Osteoblast (primary cell): ENCODE measurements at regions not wholly inside any gene's neighbourhood (a gene's known extent, or its start where the extent isn't known, plus 50 kb on each side); places are given as distances from the start of the nearest gene placed in this dataset.

Source experiments
- DNase-seq: peaks from one replicate; pipeline ENCODE4 v3.0.0; 2011; ENCODE audit warnings: low spot score, mixed read lengths; ENCODE audit not compliant: insufficient read length; ENCODE audit errors: missing footprints
- H2AFZ ChIP-seq: 2 replicates; pipeline ENCODE4 v1.6.0; 2011; ENCODE audit warnings: mild to moderate bottlenecking, low read length
- H3K27ac ChIP-seq: 2 replicates; pipeline ENCODE4 v1.5.1; 2011; ENCODE audit warnings: mild to moderate bottlenecking, low read depth, low read length, moderate library complexity
- H3K27me3 ChIP-seq: 2 replicates; pipeline ENCODE4 v1.6.0; 2012; ENCODE audit warnings: mild to moderate bottlenecking, control low read depth, inconsistent platforms, low read length, moderate library complexity; ENCODE audit not compliant: insufficient read depth
- H3K36me3 ChIP-seq: 2 replicates; pipeline ENCODE4 v1.5.1; 2011; ENCODE audit warnings: mild to moderate bottlenecking, low read length, control low read depth, moderate library complexity; ENCODE audit not compliant: insufficient read depth
- H3K4me1 ChIP-seq: 2 replicates; pipeline ENCODE4 v1.5.1; 2011; ENCODE audit warnings: mild to moderate bottlenecking, low read length, control low read depth, moderate library complexity; ENCODE audit not compliant: insufficient read depth
- H3K4me2 ChIP-seq: 2 replicates; pipeline ENCODE4 v1.6.0; 2011; ENCODE audit warnings: mild to moderate bottlenecking, low read length; ENCODE audit not compliant: insufficient read depth
- H3K4me3 ChIP-seq: fragments of 200-600 bp; sonication (generic); 3 replicates; pipeline ENCODE4 v1.5.1; 2012; ENCODE audit warnings: mild to moderate bottlenecking, low read length, inconsistent platforms; ENCODE audit not compliant: insufficient read depth
- H3K79me2 ChIP-seq: 2 replicates; pipeline ENCODE4 v1.6.0; 2012; ENCODE audit warnings: mild to moderate bottlenecking, low read length, control low read depth, inconsistent platforms; ENCODE audit not compliant: insufficient read depth
- H3K9me3 ChIP-seq: 2 replicates; pipeline ENCODE4 v1.5.1; 2011; ENCODE audit warnings: low read depth, low read length, control low read depth
- H4K20me1 ChIP-seq: 2 replicates; pipeline ENCODE4 v1.6.0; 2012; ENCODE audit warnings: mild to moderate bottlenecking, low read length, control low read depth; ENCODE audit not compliant: insufficient read depth
- CTCF ChIP-seq: IDR thresholded peaks from 2 replicates; pipeline ENCODE4 v1.5.1; 2011; ENCODE audit warnings: mild to moderate bottlenecking, low read depth, low read length, moderate library complexity; ENCODE audit errors: extremely low read depth

GRCh38 chr3:72543246-72543645 lies 305.0 kb downstream of the SHQ1 start:
- Histone ChIP-seq H3K4me2 (no peak overlapping the region), H3K4me3 (no peak overlapping the region), H4K20me1 (no peaks in the 10 kb centered on the region), H3K9me3 (no peaks in the 10 kb centered on the region), H3K36me3 (no peaks in the 10 kb centered on the region), H3K27ac (no peak overlapping the region), H3K4me1 (no peaks in the 10 kb centered on the region), H3K79me2 (no peaks in the 10 kb centered on the region), H2AFZ (no peak overlapping the region), H3K27me3 (no peaks in the 10 kb centered on the region)
- DNase-seq, result no peak
- no peak for TF ChIP-seq CTCF

GRCh38 chr3:72542781-72543180 lies 305.5 kb downstream of the SHQ1 start:
- Histone ChIP-seq H3K79me2 (no peaks in the 10 kb centered on the region), H3K36me3 (no peaks in the 10 kb centered on the region), H3K9me3 (no peaks in the 10 kb centered on the region), H2AFZ (no peak overlapping the region), H3K27ac (no peak overlapping the region), H4K20me1 (no peaks in the 10 kb centered on the region), H3K4me2 (no peak overlapping the region), H3K4me1 (no peaks in the 10 kb centered on the region), H3K27me3 (peaks cover 2% of the 10 kb centered on the region), H3K4me3 (no peak overlapping the region)
- DNase-seq, result no peak
- no peak for TF ChIP-seq CTCF

GRCh38 chr3:72539856-72540255 lies 308.4 kb downstream of the SHQ1 start:
- no peak for TF ChIP-seq CTCF
- no peak for DNase-seq
- Histone ChIP-seq H3K4me1 (no peaks in the 10 kb centered on the region), H3K27me3 (peaks cover 3% of the 10 kb centered on the region), H4K20me1 (no peaks in the 10 kb centered on the region), H3K36me3 (no peaks in the 10 kb centered on the region), H2AFZ (no peak overlapping the region), H3K9me3 (no peaks in the 10 kb centered on the region), H3K27ac (no peak overlapping the region), H3K4me2 (no peak overlapping the region), H3K4me3 (no peak overlapping the region), H3K79me2 (no peaks in the 10 kb centered on the region)

- H2AFZ ChIP-seq, result no peak overlapping the region
- H3K4me2 ChIP-seq, result no peak overlapping the region
- H3K79me2 ChIP-seq, result no peaks in the 10 kb centered on the region
- no peaks in the 10 kb centered on the region for H4K20me1 ChIP-seq
- no peaks in the 10 kb centered on the region for H3K9me3 ChIP-seq
- peaks cover 6% of the 10 kb centered on the region for H3K27me3 ChIP-seq
- no peak overlapping the region for H3K27ac ChIP-seq
- H3K36me3 ChIP-seq, result no peaks in the 10 kb centered on the region
- no peak for TF ChIP-seq CTCF
- H3K4me1 ChIP-seq, result no peaks in the 10 kb centered on the region
- no peak for DNase-seq
- no peak overlapping the region for H3K4me3 ChIP-seq
These were observed 310.0 kb downstream of the SHQ1 start for GRCh38 chr3:72538070-72538745.
